HG03460 (cell line): ENCODE measurements at regions not wholly inside any gene's neighbourhood (a gene's known extent, or its start where the extent isn't known, plus 50 kb on each side); places are given as distances from the start of the nearest gene placed in this dataset.
"Not testable (repeated sequence)": the region's sequence is repeated elsewhere in the genome, so short reads cannot be mapped to it uniquely, and the experiment has no call there.

Source experiments
- ATAC-seq: cut with Tn5 transposase; IDR thresholded peaks from one replicate; pipeline ENCODE4 v1.9.1; 2021; ENCODE audit not compliant: unreplicated experiment

- ATAC-seq, result no peak
Observed at GRCh38 chr4:66750273-66750672, 795.0 kb downstream of the CENPC start.

- ATAC-seq, result not testable (repeated sequence)
Observed at GRCh38 chr4:66746918-66747317, 798.4 kb downstream of the CENPC start.

- no peak for ATAC-seq
Observed at GRCh38 chr4:66741081-66741480, 804.2 kb downstream of the CENPC start.

- no peak for ATAC-seq
Observed at GRCh38 chr4:66736606-66737005, 808.7 kb downstream of the CENPC start.

GRCh38 chr4:66728280-66728679 is 817.0 kb downstream of the CENPC start:
- no peak for ATAC-seq

GRCh38 chr4:66712301-66712921 is 832.9 kb downstream of the CENPC start:
- ATAC-seq, result not testable (repeated sequence)

- no peak for ATAC-seq
Observed at GRCh38 chr4:66704243-66704642, 841.1 kb downstream of the CENPC start.

- ATAC-seq, result no peak
Observed at GRCh38 chr4:66694739-66695138, 850.6 kb downstream of the CENPC start.

GRCh38 chr4:66693694-66694093 is 851.6 kb downstream of the CENPC start:
- no peak for ATAC-seq

GRCh38 chr4:66691101-66691500 is 854.2 kb downstream of the CENPC start:
- no peak for ATAC-seq

- ATAC-seq, result no peak
Observed at GRCh38 chr4:66688674-66689073, 856.6 kb downstream of the CENPC start.

- no peak for ATAC-seq
Observed at GRCh38 chr4:66687459-66687858, 857.8 kb downstream of the CENPC start.

GRCh38 chr4:66681962-66682361 is 863.3 kb downstream of the CENPC start:
- no peak for ATAC-seq

GRCh38 chr4:66667249-66667648 is 878.1 kb downstream of the CENPC start:
- no peak for ATAC-seq

- no peak for ATAC-seq
Observed at GRCh38 chr4:66662620-66663019, 882.7 kb downstream of the CENPC start.

- no peak for ATAC-seq
Observed at GRCh38 chr4:66658809-66659208, 886.5 kb downstream of the CENPC start.

GRCh38 chr4:66655505-66655904 is 889.8 kb downstream of the CENPC start:
- ATAC-seq, result no peak

- no peak for ATAC-seq
Observed at GRCh38 chr4:66653937-66654336, 891.4 kb downstream of the CENPC start.

GRCh38 chr4:66649236-66649635 is 896.1 kb downstream of the CENPC start:
- ATAC-seq, result no peak

- no peak for ATAC-seq
Observed at GRCh38 chr4:66647926-66648325, 897.4 kb downstream of the CENPC start.

- no peak for ATAC-seq
Observed at GRCh38 chr4:66647476-66647875, 897.8 kb downstream of the CENPC start.

- no peak for ATAC-seq
Observed at GRCh38 chr4:66640233-66640990, 904.9 kb downstream of the CENPC start.

- ATAC-seq, result no peak
Observed at GRCh38 chr4:66639361-66639760, 905.9 kb downstream of the CENPC start.
